GM12872 (cell line): ENCODE measurements at regions not wholly inside any gene's neighbourhood (a gene's known extent, or its start where the extent isn't known, plus 50 kb on each side); places are given as distances from the start of the nearest gene placed in this dataset.

Source experiments
- TF ChIP-seq, protein P1 (sequence below): IDR thresholded peaks from 3 replicates; pipeline ENCODE4 v1.5.1; 2011; ENCODE audit warnings: low read depth, mild to moderate bottlenecking, low read length, moderate library complexity; ENCODE audit not compliant: insufficient read depth

DNA sequence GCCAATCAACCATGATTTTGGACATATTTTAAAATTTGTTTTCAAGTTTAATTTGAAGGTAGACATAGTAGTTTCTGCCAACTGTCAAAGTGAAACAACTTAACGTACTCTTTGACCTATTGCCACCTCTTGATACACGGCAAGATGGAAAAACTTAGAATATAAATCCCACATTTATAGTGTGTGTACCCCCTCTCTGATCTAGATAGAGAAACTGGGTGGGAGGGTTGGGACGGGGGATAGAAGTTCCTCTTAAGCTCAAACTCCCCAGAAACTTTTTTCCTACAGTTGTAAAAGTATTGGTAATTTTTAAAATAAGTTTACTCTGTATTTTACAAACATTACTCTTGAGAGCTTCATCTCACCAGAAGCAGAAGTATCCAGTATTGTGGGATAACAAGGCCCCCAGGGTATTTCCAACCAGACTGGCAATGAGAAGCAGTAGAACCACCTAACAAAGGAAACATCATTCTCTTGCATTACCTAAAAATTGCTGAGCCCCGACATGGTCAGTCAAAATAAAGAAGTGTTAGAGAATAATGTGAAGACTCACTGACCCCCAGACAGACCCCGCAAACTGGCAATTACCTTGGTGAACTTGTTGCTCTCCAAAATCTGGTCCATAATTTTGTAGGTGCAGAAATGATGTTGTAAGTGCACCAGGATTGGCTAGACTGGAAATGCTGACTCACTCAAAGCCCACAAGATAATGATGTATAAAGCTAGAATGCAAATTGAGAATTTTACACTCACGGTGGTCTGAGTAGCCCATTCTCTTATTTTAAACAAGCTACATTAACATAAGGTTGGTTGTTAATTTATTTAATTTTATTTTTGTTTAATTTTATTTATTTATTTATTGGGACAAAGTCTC, 74.7 kb upstream of the TNFAIP3 start:
- TF ChIP-seq, protein P1, sequence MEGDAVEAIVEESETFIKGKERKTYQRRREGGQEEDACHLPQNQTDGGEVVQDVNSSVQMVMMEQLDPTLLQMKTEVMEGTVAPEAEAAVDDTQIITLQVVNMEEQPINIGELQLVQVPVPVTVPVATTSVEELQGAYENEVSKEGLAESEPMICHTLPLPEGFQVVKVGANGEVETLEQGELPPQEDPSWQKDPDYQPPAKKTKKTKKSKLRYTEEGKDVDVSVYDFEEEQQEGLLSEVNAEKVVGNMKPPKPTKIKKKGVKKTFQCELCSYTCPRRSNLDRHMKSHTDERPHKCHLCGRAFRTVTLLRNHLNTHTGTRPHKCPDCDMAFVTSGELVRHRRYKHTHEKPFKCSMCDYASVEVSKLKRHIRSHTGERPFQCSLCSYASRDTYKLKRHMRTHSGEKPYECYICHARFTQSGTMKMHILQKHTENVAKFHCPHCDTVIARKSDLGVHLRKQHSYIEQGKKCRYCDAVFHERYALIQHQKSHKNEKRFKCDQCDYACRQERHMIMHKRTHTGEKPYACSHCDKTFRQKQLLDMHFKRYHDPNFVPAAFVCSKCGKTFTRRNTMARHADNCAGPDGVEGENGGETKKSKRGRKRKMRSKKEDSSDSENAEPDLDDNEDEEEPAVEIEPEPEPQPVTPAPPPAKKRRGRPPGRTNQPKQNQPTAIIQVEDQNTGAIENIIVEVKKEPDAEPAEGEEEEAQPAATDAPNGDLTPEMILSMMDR = no peak

DNA sequence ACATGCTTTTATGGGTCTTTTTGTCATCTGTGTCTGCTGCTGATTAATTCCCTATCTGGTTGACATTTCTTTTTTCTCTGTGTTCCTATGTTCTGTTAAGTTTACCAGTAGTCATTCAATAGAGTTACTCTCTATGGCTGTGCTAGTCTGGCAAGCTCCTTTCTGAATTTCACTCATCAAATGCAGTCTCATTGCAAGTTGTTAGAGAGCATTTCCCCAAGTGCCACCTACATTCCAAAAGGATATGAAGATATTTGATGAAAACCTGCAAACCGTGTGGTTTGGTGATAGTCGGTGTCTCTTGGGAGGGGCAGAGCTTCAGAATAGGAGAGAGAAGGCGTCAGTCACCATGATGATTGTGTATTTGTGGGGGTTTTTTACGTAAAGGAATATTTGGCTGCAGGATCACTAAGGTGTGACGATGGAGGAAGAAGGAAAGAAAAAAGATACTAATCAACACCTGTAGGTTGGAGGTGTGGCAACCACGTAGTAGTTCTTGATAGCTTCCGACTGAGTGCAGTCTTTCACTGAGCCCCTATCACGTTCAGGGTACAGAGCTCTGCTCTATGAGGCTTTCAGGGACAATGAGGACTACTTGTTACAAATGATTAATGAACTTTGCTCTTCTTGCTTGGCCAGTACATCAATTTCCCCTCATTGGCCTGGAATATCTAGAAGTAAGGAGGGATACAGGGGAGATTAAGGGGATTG, 73.1 kb upstream of the TNFAIP3 start:
- TF ChIP-seq, protein P1 = no peak

DNA sequence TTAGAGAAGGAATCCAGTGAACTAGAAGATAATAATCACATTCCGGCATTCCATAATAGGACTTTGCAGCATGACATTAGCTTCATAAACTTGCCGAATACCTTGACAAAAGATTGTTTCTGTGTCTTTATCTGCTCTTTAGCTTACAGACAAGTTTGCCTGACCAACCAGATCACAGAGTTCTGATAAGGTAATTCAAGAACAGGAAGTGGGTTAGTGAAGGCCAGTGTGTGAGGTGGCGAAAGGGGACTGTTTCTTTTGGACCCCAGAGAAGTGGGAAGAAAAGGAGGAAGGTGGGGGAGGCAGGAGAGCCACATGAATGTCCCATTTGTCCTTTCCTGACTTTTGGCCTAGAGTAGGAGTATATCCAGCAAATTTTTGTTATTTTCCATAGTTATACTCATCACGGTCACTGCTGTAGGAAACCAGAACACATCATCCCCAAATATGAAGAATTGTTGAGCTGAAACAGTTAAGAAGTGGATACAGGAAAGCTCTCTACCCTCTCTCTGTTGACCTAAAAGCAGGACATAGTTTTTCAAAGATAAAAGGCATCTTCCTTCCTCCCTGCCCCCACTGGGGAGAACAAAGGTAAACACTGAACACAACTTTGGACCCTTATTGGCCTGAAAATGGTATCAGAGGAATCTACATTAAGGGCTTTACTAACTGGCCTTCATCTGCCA, 72.4 kb upstream of the TNFAIP3 start:
- TF ChIP-seq, protein P1 = no peak

DNA sequence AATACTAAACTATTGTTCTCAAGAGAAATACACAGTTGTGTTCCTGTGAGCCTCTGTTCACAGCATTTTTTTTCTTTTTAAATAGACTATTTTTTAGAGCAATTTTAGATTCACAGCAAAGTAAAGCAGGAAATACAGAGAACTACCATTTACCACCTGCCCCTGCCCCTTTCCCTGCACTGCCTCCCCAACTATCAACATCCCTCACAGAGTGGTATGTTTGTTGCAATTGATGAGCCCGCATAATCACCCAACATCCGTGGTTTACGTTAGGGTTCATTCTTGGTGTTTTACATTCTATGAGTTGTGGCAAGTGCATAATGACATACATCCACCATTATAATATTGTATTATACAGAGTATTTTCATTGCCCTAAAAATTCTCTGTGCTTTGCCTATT, 71.6 kb upstream of the TNFAIP3 start:
- TF ChIP-seq, protein P1 = no peak

DNA sequence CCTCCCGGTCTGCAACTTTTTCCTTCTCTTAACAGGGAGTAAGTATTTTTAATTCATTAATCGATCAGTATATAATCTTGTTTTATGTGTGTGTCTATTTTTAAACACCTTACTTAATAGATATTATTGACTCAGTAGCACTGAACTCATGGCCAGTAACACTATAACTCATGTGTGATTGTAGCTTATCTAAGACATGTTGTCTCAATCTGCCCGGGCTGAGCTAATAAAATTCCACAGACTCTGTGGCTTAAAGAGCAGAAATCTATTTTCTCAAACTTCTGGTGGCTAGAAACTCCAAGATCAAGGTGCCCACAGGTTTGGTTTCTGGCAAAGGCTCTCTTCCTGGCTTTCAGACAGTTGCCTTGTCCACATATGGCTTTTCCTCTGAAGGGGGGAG, 68.8 kb upstream of the TNFAIP3 start:
- TF ChIP-seq, protein P1 = no peak

DNA sequence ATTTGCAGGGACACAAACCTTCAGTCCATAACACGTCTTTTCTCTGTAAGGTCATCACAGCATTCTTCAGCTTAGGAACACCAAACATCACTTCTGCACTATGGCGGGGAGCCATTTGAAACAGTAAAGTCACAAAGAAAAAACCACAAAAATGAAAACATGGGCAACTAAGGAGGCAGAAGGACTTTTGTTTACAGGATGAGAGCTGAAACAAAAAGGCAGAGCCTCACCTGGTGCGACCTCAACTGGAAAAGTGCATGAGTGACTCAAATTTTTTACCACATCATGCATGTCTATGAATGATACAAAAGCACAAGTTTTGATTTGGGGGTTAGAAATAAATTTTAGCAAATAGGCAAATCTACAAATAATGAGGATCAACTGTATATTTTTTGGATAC, 68.2 kb upstream of the TNFAIP3 start:
- TF ChIP-seq, protein P1 = no peak

DNA sequence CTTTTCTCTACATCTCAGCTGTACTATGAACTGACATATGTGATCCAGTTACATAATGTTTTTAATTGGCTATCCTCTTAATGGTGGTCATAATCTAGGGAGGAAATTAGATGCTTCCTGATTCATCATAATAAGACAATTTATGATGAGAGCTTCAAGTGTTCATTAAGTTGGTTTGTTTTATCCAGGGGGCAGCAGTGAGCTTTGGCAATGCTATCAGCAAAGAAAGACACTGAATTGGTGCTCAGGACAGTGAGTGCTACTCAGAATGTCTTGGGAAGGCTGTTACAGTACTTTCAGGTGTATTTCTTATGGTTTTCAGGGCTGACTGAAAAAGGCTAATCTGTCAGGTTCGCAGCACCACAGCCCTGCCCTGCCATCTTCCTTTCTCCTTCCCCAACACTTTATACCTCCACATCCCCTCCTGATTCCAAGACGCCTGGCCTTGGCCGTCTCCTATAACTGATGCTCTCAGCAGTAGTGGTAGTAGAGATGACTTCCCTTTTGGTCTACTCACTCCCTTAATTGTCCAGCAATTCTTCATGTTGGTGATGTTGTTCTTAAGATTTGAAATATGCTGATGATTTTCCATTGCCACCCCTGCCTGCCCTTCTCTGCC, 67.0 kb upstream of the TNFAIP3 start:
- TF ChIP-seq, protein P1 = peak; percentile 73
